KG1 (cell line): ENCODE measurements at regions not wholly inside any gene's neighbourhood (a gene's known extent, or its start where the extent isn't known, plus 50 kb on each side); places are given as distances from the start of the nearest gene placed in this dataset.

Experiments used
- DNase-seq: peaks from one replicate; lab custom pipeline; 2025; lab: John Stamatoyannopoulos, UW

- DNase-seq = no peak
Observed at GRCh38 chr4:110675426-110675825, 52.5 kb upstream of the PITX2 start.

- DNase-seq = no peak
Observed at GRCh38 chr4:110676241-110676640, 53.4 kb upstream of the PITX2 start.

- DNase-seq = no peak
Observed at GRCh38 chr4:110678517-110679227, 55.8 kb upstream of the PITX2 start.

GRCh38 chr4:110680265-110680664 lies 57.4 kb upstream of the PITX2 start:
- no peak for DNase-seq

- DNase-seq = no peak
Observed at GRCh38 chr4:110681381-110681780, 58.5 kb upstream of the PITX2 start.

- DNase-seq = no peak
Observed at GRCh38 chr4:110682311-110682710, 59.4 kb upstream of the PITX2 start.

- DNase-seq = no peak
Observed at GRCh38 chr4:110683601-110684000, 60.7 kb upstream of the PITX2 start.

- no peak for DNase-seq
Observed at GRCh38 chr4:110702326-110702725, 79.4 kb upstream of the PITX2 start.

GRCh38 chr4:110704748-110705439 lies 82.0 kb upstream of the PITX2 start:
- DNase-seq = no peak

- DNase-seq = no peak
Observed at GRCh38 chr4:110705440-110705782, 82.5 kb upstream of the PITX2 start.

- no peak for DNase-seq
Observed at GRCh38 chr4:110710070-110710469, 87.2 kb upstream of the PITX2 start.

GRCh38 chr4:110712486-110712885 lies 89.6 kb upstream of the PITX2 start:
- no peak for DNase-seq

GRCh38 chr4:110730318-110730717 lies 107.4 kb upstream of the PITX2 start:
- no peak for DNase-seq

- no peak for DNase-seq
Observed at GRCh38 chr4:110733901-110734300, 111.0 kb upstream of the PITX2 start.

- no peak for DNase-seq
Observed at GRCh38 chr4:110735686-110736085, 112.8 kb upstream of the PITX2 start.

- no peak for DNase-seq
Observed at GRCh38 chr4:110737931-110738330, 115.1 kb upstream of the PITX2 start.

GRCh38 chr4:110742143-110742542 lies 119.3 kb upstream of the PITX2 start:
- no peak for DNase-seq

GRCh38 chr4:110748071-110748470 lies 125.2 kb upstream of the PITX2 start:
- DNase-seq = no peak

GRCh38 chr4:110751183-110751582 lies 128.3 kb upstream of the PITX2 start:
- DNase-seq = no peak

- DNase-seq = no peak
Observed at GRCh38 chr4:110751986-110752385, 129.1 kb upstream of the PITX2 start.

- DNase-seq = no peak
Observed at GRCh38 chr4:110753466-110753865, 130.6 kb upstream of the PITX2 start.

- DNase-seq = no peak
Observed at GRCh38 chr4:110754716-110755115, 131.8 kb upstream of the PITX2 start.

- no peak for DNase-seq
Observed at GRCh38 chr4:110769578-110769977, 146.7 kb upstream of the PITX2 start.

GRCh38 chr4:110770353-110770752 lies 147.5 kb upstream of the PITX2 start:
- DNase-seq = no peak
